DND-41 (cell line): ENCODE measurements at regions not wholly inside any gene's neighbourhood (a gene's known extent, or its start where the extent isn't known, plus 50 kb on each side); places are given as distances from the start of the nearest gene placed in this dataset.

Experiments used
- CTCF ChIP-seq: IDR thresholded peaks from 2 replicates; pipeline ENCODE4 v1.5.1; 2012; ENCODE audit warnings: borderline replicate concordance, low read length, moderate library complexity, mild to moderate bottlenecking; ENCODE audit not compliant: poor library complexity, severe bottlenecking; ENCODE audit errors: extremely low read depth
- EZH2 ChIP-seq: IDR thresholded peaks from 3 replicates; pipeline ENCODE4 v1.6.1; 2012; ENCODE audit warnings: borderline replicate concordance, low read depth, mild to moderate bottlenecking, moderate library complexity, low read length, inconsistent platforms; ENCODE audit not compliant: severe bottlenecking

GRCh38 chr1:98382986-98383740 is 278.4 kb upstream of the SNX7 start:
- TF ChIP-seq CTCF, result no peak
- TF ChIP-seq EZH2, result no peak
